Left ventricle myocardium inferior (tissue), 1 donor: ENCODE measurements at regions not wholly inside any gene's neighbourhood (a gene's known extent, or its start where the extent isn't known, plus 50 kb on each side); places are given as distances from the start of the nearest gene placed in this dataset.

ENCODE experiments used
- DNase-seq: peaks from one replicate; pipeline ENCODE4 v3.0.0-alpha.2; 2020
- H3K27ac ChIP-seq: fragments of 200-600 bp; replicated peaks from 2 replicates; pipeline ENCODE4 v1.8.0; 2021
- H3K27me3 ChIP-seq: fragments of 200-600 bp; 2 replicates; pipeline ENCODE4 v1.8.0; 2021; ENCODE audit warnings: low read depth
- H3K36me3 ChIP-seq: fragments of 200-600 bp; 2 replicates; pipeline ENCODE4 v1.8.0; 2021
- H3K4me1 ChIP-seq: fragments of 200-600 bp; 2 replicates; pipeline ENCODE4 v1.8.0; 2021
- H3K4me3 ChIP-seq: fragments of 200-600 bp; 2 replicates; pipeline ENCODE4 v1.8.0; 2021; ENCODE audit warnings: mild to moderate bottlenecking, moderate library complexity
- H3K9me3 ChIP-seq: fragments of 200-600 bp; replicated peaks from 2 replicates; pipeline ENCODE4 v1.8.0; 2021
- CTCF ChIP-seq: fragments of 200-600 bp; IDR thresholded peaks from 2 replicates; pipeline ENCODE4 v1.8.0; 2021; ENCODE audit warnings: antibody characterized with exemption, mild to moderate bottlenecking, borderline replicate concordance
- intact Hi-C: fragments of 100-400 bp; cut with micrococcal nuclease; formaldehyde crosslinking; loops from one replicate; pipeline ENCODE4 v1.11.0; 2022
- donor health status: DM: no; HTN: yes; CAD: no; lungs with severe emphysema.

- Histone ChIP-seq H3K4me1 (no peaks in the 10 kb centered on the region), H3K4me3 (no peak overlapping the region), H3K36me3 (no peaks in the 10 kb centered on the region), H3K9me3 (no peaks in the 10 kb centered on the region), H3K27ac (no peak overlapping the region), H3K27me3 (peaks cover 3% of the 10 kb centered on the region)
- no peak for DNase-seq
- no peak for TF ChIP-seq CTCF
- intact Hi-C loops: no loop called here
Observed at GRCh38 chr14:54189748-54190354, 207.0 kb upstream of the CDKN3 start.

DNA sequence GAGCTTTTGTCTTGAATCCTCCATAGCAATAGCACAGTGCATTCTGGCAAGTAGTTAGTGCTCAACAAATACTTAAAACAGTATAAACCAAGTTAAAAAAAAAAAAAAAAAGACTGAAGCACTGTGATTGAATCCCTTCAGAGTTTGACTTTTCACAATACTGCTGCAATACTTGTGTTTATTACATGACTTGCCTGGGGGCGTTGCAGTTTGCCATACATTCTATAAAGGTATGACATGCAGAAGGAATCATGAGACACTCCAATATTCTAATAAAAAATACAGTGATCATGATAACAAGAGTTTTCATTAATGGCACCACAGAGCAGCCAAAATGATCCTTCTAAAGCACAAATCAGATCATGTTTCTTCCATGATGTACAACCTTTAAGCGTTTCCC is 205.0 kb upstream of the CDKN3 start:
- Histone ChIP-seq H3K27me3 (peaks cover 3% of the 10 kb centered on the region), H3K36me3 (no peaks in the 10 kb centered on the region), H3K9me3 (no peaks in the 10 kb centered on the region), H3K4me3 (no peak overlapping the region), H3K27ac (no peak overlapping the region), H3K4me1 (no peaks in the 10 kb centered on the region)
- no peak for DNase-seq
- TF ChIP-seq CTCF: no peak
- intact Hi-C loops: no loop called here

GRCh38 chr14:54192610-54193009 is 204.2 kb upstream of the CDKN3 start:
- Histone ChIP-seq H3K4me3 (no peak overlapping the region), H3K27ac (no peak overlapping the region), H3K9me3 (no peaks in the 10 kb centered on the region), H3K36me3 (no peaks in the 10 kb centered on the region), H3K4me1 (no peaks in the 10 kb centered on the region), H3K27me3 (peaks cover 3% of the 10 kb centered on the region)
- intact Hi-C loops: no loop called here
- DNase-seq: no peak
- no peak for TF ChIP-seq CTCF

DNA sequence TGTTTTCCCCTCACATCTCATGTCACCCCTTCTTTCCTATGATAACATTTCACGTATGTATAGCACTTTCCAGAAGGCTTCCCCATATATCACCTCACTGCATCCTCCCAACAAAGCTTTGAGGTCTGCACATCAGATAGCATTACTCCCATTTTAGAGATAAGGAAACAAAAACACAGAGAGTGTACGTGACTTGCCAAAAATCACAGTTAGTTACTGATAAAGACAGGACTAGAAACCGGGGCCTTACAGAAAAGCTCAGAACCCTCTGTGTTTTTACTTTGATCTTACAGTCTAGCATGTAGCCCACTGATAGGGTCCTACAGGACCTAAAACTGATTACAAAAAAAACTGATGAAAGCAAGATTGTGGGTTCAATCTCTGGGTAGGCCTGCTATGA is 202.9 kb upstream of the CDKN3 start:
- H3K4me1 ChIP-seq: no peaks in the 10 kb centered on the region
- H3K36me3 ChIP-seq: no peaks in the 10 kb centered on the region
- H3K9me3 ChIP-seq: peaks cover 8% of the 10 kb centered on the region
- H3K27ac ChIP-seq: no peak overlapping the region
- DNase-seq: no peak
- H3K4me3 ChIP-seq: no peak overlapping the region
- no peak for TF ChIP-seq CTCF
- intact Hi-C loops: no loop called here
- no peaks in the 10 kb centered on the region for H3K27me3 ChIP-seq

DNA sequence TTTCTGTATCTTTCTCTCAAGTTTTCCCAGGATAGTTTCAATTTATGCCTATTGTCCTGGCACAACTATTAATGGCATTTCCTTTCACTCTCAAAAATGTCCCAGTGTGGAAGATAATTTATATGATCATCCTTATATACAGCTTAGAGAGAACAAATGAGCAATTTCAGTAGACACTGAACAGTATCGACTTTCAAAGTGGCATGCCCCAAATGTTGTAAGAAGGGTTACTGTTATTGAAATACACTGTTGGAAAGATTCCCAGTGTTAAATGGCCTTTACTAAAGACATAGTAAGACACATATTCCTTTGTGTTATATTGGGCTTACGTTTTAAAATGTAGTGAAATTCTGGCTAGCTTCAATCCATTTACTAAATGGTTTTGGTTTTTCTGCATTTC is 202.3 kb upstream of the CDKN3 start:
- Histone ChIP-seq H3K27me3 (no peaks in the 10 kb centered on the region), H3K4me3 (no peak overlapping the region), H3K36me3 (no peaks in the 10 kb centered on the region), H3K27ac (no peak overlapping the region), H3K4me1 (no peaks in the 10 kb centered on the region), H3K9me3 (peaks cover 11% of the 10 kb centered on the region)
- no peak for DNase-seq
- no peak for TF ChIP-seq CTCF
- intact Hi-C loops: no loop called here
